ENCODE measurements at regions not wholly inside any gene's neighbourhood (a gene's known extent, or its start where the extent isn't known, plus 50 kb on each side); places are given as distances from the start of the nearest gene placed in this dataset.

DNA sequence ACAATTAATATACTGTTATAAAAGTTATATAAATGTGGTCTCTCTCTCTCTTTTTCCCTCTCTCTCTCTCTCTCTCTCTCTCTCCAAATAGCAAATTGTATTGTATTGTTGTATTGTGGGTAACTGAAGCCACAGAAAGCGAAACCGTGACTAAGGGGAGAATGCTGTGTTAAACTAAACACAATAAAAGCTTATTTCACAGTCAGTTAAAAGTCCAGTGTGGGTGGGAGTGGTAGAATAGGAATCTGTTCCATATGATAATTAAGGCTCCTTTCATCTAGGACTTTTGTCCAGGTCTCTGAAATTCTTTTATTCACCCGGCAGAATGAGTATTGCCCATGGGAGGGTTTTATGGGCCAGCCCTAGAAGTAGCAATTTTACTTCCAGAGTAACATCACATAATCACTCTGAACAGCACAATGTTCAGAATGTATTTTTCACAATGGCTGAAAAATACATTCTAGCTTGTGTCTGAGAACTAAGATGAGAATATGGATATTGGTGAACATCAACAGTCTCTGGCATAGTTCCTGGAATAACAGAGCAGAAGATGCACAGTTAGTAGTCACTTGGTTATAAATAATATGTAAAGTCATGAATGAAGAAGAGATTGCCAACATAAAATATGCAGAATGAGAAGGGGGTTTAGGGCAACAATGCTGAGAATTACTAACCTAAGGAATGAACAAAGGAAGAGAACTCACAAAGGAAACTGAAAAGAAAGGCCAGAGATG, 399.1 kb downstream of the PLCL1 start:
- no peak for DNase-seq (ENCODE audit: low read depth)
- Histone ChIP-seq H3K4me3 (ENCODE audit: low read depth, low read length) (no peak overlapping the region), H3K36me3 (ENCODE audit: control insufficient read depth, insufficient read depth, low read length) (no peaks in the 10 kb centered on the region), H3K27me3 (ENCODE audit: control insufficient read depth, insufficient read depth, low read length) (no peaks in the 10 kb centered on the region)
- TF ChIP-seq, protein P1, sequence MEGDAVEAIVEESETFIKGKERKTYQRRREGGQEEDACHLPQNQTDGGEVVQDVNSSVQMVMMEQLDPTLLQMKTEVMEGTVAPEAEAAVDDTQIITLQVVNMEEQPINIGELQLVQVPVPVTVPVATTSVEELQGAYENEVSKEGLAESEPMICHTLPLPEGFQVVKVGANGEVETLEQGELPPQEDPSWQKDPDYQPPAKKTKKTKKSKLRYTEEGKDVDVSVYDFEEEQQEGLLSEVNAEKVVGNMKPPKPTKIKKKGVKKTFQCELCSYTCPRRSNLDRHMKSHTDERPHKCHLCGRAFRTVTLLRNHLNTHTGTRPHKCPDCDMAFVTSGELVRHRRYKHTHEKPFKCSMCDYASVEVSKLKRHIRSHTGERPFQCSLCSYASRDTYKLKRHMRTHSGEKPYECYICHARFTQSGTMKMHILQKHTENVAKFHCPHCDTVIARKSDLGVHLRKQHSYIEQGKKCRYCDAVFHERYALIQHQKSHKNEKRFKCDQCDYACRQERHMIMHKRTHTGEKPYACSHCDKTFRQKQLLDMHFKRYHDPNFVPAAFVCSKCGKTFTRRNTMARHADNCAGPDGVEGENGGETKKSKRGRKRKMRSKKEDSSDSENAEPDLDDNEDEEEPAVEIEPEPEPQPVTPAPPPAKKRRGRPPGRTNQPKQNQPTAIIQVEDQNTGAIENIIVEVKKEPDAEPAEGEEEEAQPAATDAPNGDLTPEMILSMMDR (IDR thresholded peaks at IDR 0.05; ENCODE audit: insufficient read depth, low read length, poor library complexity, severe bottlenecking), result no peak
